ENCODE measurements at regions not wholly inside any gene's neighbourhood (a gene's known extent, or its start where the extent isn't known, plus 50 kb on each side); places are given as distances from the start of the nearest gene placed in this dataset.

DNA sequence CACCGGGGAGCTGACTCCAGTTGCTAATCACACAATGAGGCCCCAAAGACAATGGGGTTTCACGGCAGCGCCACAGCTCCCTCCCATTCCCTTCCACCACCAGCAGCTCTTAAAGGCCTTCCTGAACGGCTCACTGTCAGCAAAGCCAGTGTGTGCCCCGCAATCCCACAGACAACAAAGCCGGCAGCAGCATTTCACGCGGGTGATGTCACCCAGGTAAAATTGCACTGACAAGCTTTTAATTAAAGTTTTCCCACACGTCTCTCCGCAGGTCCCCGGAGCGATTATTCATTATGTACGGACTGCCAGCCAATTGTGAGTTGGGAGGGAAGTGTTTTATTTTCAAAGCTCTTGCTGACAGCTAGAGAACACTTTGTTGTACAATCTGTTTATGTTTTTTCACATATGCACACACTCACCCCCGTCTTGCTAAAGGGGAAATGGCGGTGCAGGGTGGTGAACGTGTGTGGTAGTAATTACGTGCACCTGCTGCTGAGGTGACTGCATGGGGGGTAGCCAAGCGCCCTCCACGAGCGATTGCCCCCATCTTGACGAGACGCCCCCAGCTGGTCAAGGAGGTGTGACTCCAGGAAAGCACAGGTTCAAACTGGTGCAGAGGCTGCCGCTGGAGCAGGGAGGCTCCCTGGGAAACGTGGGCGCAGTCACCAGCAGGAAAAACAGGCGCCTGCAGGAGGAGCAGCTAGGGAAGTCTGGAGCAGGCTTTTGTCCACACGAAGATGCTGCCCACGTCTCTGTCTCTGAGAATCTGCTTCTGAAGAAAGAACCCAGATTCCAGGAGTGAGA, 65.0 kb downstream of the IRX2 start:
- TF ChIP-seq, protein P1, sequence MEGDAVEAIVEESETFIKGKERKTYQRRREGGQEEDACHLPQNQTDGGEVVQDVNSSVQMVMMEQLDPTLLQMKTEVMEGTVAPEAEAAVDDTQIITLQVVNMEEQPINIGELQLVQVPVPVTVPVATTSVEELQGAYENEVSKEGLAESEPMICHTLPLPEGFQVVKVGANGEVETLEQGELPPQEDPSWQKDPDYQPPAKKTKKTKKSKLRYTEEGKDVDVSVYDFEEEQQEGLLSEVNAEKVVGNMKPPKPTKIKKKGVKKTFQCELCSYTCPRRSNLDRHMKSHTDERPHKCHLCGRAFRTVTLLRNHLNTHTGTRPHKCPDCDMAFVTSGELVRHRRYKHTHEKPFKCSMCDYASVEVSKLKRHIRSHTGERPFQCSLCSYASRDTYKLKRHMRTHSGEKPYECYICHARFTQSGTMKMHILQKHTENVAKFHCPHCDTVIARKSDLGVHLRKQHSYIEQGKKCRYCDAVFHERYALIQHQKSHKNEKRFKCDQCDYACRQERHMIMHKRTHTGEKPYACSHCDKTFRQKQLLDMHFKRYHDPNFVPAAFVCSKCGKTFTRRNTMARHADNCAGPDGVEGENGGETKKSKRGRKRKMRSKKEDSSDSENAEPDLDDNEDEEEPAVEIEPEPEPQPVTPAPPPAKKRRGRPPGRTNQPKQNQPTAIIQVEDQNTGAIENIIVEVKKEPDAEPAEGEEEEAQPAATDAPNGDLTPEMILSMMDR (IDR thresholded peaks at IDR 0.05), result no peak
- TF ChIP-seq POLR2A (IDR thresholded peaks at IDR 0.05), result no peak

Measured in body of pancreas (tissue), 4 donors.